ENCODE measurements at regions not wholly inside any gene's neighbourhood (a gene's known extent, or its start where the extent isn't known, plus 50 kb on each side); places are given as distances from the start of the nearest gene placed in this dataset.

- TF ChIP-seq EZH2phosphoT487 (IDR thresholded peaks at IDR 0.05; ENCODE audit: borderline replicate concordance, low read depth) (no peak), CTCF (IDR thresholded peaks at IDR 0.05) (no peak), GABPA (IDR thresholded peaks at IDR 0.05; ENCODE audit: low read depth) (no peak), RCOR1 (IDR thresholded peaks at IDR 0.05; ENCODE audit: low read length) (no peak), TEAD4 (IDR thresholded peaks at IDR 0.05; ENCODE audit: borderline replicate concordance, insufficient read depth) (no peak), TAF1 (IDR thresholded peaks at IDR 0.05; ENCODE audit: borderline replicate concordance, low read depth, low read length) (no peak), TCF12 (IDR thresholded peaks at IDR 0.05) (no peak), NFIC (IDR thresholded peaks at IDR 0.05; ENCODE audit: borderline replicate concordance) (no peak), SIN3A (IDR thresholded peaks at IDR 0.05; ENCODE audit: borderline replicate concordance, low read depth, low read length) (no peak), USF2 (IDR thresholded peaks at IDR 0.05; ENCODE audit: borderline replicate concordance, low read depth, low read length) (no peak), CHD2 (IDR thresholded peaks at IDR 0.05; ENCODE audit: low read length, partially characterized antibody) (no peak), MAX (IDR thresholded peaks at IDR 0.05; ENCODE audit: low read depth) (no peak), MXI1 (IDR thresholded peaks at IDR 0.05; ENCODE audit: low read depth, low read length) (no peak)
These were observed 362.4 kb downstream of the CYRIA start (continued) for GRCh38 chr2:16303273-16303577.

- POLR2A ChIA-PET, result no interaction called here
- WGBS (ENCODE audit: low lambda C conversion rate), result 27% methylated on average over 11 of the region's 11 CpGs
- TF ChIP-seq MXI1 (IDR thresholded peaks at IDR 0.05; ENCODE audit: low read depth, low read length) (no peak), MEF2A (IDR thresholded peaks at IDR 0.05; ENCODE audit: borderline replicate concordance, low read depth) (no peak), GABPA (IDR thresholded peaks at IDR 0.05; ENCODE audit: low read depth) (no peak), FOXJ3 (CRISPR knock-in tag; IDR thresholded peaks at IDR 0.05) (no peak), CTCF (IDR thresholded peaks at IDR 0.05) (no peak)
- no peaks in the 10 kb centered on the region for H3K27me3 ChIP-seq (ENCODE audit: insufficient read depth)
- no peaks in the 10 kb centered on the region for H3K9me2 ChIP-seq
- no peak overlapping the region for H3K4me3 ChIP-seq (ENCODE audit: low read depth in 2 of 2, low read length in 1 of 2)
- CTCF ChIA-PET, result interaction anchor here (0.9 to 1.8 kb wide), 7 partner anchors 9 to 363 kb away, joined by 3 to 8 read pairs (median 3); no protein-coding TSS in a partner anchor
- no peaks in the 10 kb centered on the region for H4K20me1 ChIP-seq (ENCODE audit: insufficient read depth)
- no peak overlapping the region for H3K27ac ChIP-seq (ENCODE audit: low read depth in 2 of 2, low read length in 1 of 2)
- DNase-seq, result no peak
- H3K79me2 ChIP-seq (ENCODE audit: insufficient read depth), result no peaks in the 10 kb centered on the region
- H3K4me2 ChIP-seq, result no peak overlapping the region
- H2AFZ ChIP-seq (ENCODE audit: low read depth), result no peak overlapping the region
- peaks cover 0 to 3% of the 10 kb centered on the region in 2 experiments; a peak in 1 of 4 replicates for H3K4me1 ChIP-seq (ENCODE audit: control insufficient read depth in 1 of 2, insufficient read depth in 2 of 2, low read depth in 1 of 2, low read length in 1 of 2)
- peaks cover 12% of the 10 kb centered on the region for H3K9me3 ChIP-seq
- H3F3A ChIP-seq (replicated peaks; ENCODE audit: insufficient read depth), result no peaks in the 10 kb centered on the region
- H3K36me3 ChIP-seq (replicated peaks in 1 of 2; ENCODE audit: control insufficient read depth in 1 of 2, insufficient read depth in 2 of 2, low read length in 1 of 2), result no peaks in the 10 kb centered on the region
- no peak overlapping the region for H3K9ac ChIP-seq
These were observed 362.3 kb downstream of the MYCN start for GRCh38 chr2:16302431-16303272.
